ENCODE measurements at regions not wholly inside any gene's neighbourhood (a gene's known extent, or its start where the extent isn't known, plus 50 kb on each side); places are given as distances from the start of the nearest gene placed in this dataset.

- BruUV-seq (replicated peaks), result no TSS peak
- DNase-seq (ENCODE audit: low read depth, low spot score) (no peak), ATAC-seq (no peak)
- no peaks in the 10 kb centered on the region for H3K36me3 ChIP-seq (ENCODE audit: control insufficient read depth in 1 of 2, insufficient read depth in 2 of 2, low read length in 2 of 2)
- POLR2A ChIA-PET, result no interaction called here
- H2AFZ ChIP-seq (ENCODE audit: low read depth, low read length, poor library complexity, severe bottlenecking), result no peak overlapping the region
- no peak overlapping the region for H3K4me2 ChIP-seq (ENCODE audit: low read length)
- peaks cover 29% of the 10 kb centered on the region for H3K27me3 ChIP-seq (ENCODE audit: insufficient read depth, low read length)
- intact Hi-C loops (cut with micrococcal nuclease), result no loop called here
- no peak overlapping the region for H3K27ac ChIP-seq (ENCODE audit: low read depth, low read length)
- no peaks in the 10 kb centered on the region for H3K9me3 ChIP-seq (ENCODE audit: control insufficient read depth in 1 of 2, insufficient read depth in 1 of 2, low read depth in 1 of 2, low read length in 2 of 2)
- no peak overlapping the region for H3K9ac ChIP-seq (ENCODE audit: low read length)
- no peaks in the 10 kb centered on the region for H4K20me1 ChIP-seq (ENCODE audit: insufficient read depth)
- CTCF ChIA-PET, result no interaction called here
- RAD21 ChIA-PET (ENCODE audit: low non-redundant PET in 1 of 2, low total read pairs in 2 of 2, uncharacterized antibody in 2 of 2, unreplicated experiment in 2 of 2), result no interaction called here
- TF ChIP-seq, protein P1, sequence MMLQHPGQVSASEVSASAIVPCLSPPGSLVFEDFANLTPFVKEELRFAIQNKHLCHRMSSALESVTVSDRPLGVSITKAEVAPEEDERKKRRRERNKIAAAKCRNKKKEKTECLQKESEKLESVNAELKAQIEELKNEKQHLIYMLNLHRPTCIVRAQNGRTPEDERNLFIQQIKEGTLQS (IDR thresholded peaks at IDR 0.05), result no peak
- TF ChIP-seq SRF (IDR thresholded peaks at IDR 0.05; ENCODE audit: low read depth), result no peak
- no peaks in the 10 kb centered on the region for H3K9me2 ChIP-seq (ENCODE audit: insufficient read depth)
- H3K79me2 ChIP-seq (ENCODE audit: insufficient read depth, low read length), result no peaks in the 10 kb centered on the region
- H3K4me3 ChIP-seq (replicated peaks in 1 of 2; ENCODE audit: low read depth in 1 of 2, low read length in 2 of 2), result no peak overlapping the region
- no peaks in the 10 kb centered on the region for H3K4me1 ChIP-seq (ENCODE audit: control insufficient read depth in 1 of 2, insufficient read depth in 2 of 2, low read length in 2 of 2)
These were observed 428.3 kb downstream of the GADD45G start for GRCh38 chr9:90033028-90033650.

- Histone ChIP-seq H3K27ac (ENCODE audit: low read depth, low read length) (no peak overlapping the region), H3K4me3 (replicated peaks in 1 of 2; ENCODE audit: low read depth in 1 of 2, low read length in 2 of 2) (no peak overlapping the region), H3K9me2 (ENCODE audit: insufficient read depth) (no peaks in the 10 kb centered on the region), H3K4me1 (ENCODE audit: control insufficient read depth in 1 of 2, insufficient read depth in 2 of 2, low read length in 2 of 2) (no peaks in the 10 kb centered on the region), H3K79me2 (ENCODE audit: insufficient read depth, low read length) (no peaks in the 10 kb centered on the region), H3K9me3 (ENCODE audit: control insufficient read depth in 1 of 2, insufficient read depth in 1 of 2, low read depth in 1 of 2, low read length in 2 of 2) (no peaks in the 10 kb centered on the region), H3K36me3 (ENCODE audit: control insufficient read depth in 1 of 2, insufficient read depth in 2 of 2, low read length in 2 of 2) (no peaks in the 10 kb centered on the region), H3K4me2 (ENCODE audit: low read length) (no peak overlapping the region), H3K9ac (ENCODE audit: low read length) (no peak overlapping the region), H3K27me3 (ENCODE audit: insufficient read depth, low read length) (peaks cover 24% of the 10 kb centered on the region; the same call in 1 of the 2 replicates), H2AFZ (ENCODE audit: low read depth, low read length, poor library complexity, severe bottlenecking) (no peak overlapping the region), H4K20me1 (ENCODE audit: insufficient read depth) (no peaks in the 10 kb centered on the region)
- no peak for DNase-seq (ENCODE audit: low read depth, low spot score)
- intact Hi-C loops (cut with micrococcal nuclease), result no loop called here
- no peak for ATAC-seq
- CTCF ChIA-PET, result no interaction called here
- no TSS peak for BruUV-seq (replicated peaks)
- RAD21 ChIA-PET (ENCODE audit: low non-redundant PET in 1 of 2, low total read pairs in 2 of 2, uncharacterized antibody in 2 of 2, unreplicated experiment in 2 of 2), result no interaction called here
- POLR2A ChIA-PET, result no interaction called here
- TF ChIP-seq EZH2 (IDR thresholded peaks at IDR 0.05), result no peak
- TF ChIP-seq ZBTB33 (IDR thresholded peaks at IDR 0.05; ENCODE audit: extremely low read depth, insufficient replicate concordance, low read length), result no peak
- TF ChIP-seq JUND (IDR thresholded peaks at IDR 0.05), result no peak
- no peak for TF ChIP-seq SIN3A (IDR thresholded peaks at IDR 0.05; ENCODE audit: low read depth)
- TF ChIP-seq SRF (IDR thresholded peaks at IDR 0.05; ENCODE audit: low read depth), result no peak
- no peak for TF ChIP-seq EGR1 (IDR thresholded peaks at IDR 0.05; ENCODE audit: low read depth)
- TF ChIP-seq FOSL1 (IDR thresholded peaks at IDR 0.05; ENCODE audit: low read depth), result no peak
- TF ChIP-seq, protein P2, sequence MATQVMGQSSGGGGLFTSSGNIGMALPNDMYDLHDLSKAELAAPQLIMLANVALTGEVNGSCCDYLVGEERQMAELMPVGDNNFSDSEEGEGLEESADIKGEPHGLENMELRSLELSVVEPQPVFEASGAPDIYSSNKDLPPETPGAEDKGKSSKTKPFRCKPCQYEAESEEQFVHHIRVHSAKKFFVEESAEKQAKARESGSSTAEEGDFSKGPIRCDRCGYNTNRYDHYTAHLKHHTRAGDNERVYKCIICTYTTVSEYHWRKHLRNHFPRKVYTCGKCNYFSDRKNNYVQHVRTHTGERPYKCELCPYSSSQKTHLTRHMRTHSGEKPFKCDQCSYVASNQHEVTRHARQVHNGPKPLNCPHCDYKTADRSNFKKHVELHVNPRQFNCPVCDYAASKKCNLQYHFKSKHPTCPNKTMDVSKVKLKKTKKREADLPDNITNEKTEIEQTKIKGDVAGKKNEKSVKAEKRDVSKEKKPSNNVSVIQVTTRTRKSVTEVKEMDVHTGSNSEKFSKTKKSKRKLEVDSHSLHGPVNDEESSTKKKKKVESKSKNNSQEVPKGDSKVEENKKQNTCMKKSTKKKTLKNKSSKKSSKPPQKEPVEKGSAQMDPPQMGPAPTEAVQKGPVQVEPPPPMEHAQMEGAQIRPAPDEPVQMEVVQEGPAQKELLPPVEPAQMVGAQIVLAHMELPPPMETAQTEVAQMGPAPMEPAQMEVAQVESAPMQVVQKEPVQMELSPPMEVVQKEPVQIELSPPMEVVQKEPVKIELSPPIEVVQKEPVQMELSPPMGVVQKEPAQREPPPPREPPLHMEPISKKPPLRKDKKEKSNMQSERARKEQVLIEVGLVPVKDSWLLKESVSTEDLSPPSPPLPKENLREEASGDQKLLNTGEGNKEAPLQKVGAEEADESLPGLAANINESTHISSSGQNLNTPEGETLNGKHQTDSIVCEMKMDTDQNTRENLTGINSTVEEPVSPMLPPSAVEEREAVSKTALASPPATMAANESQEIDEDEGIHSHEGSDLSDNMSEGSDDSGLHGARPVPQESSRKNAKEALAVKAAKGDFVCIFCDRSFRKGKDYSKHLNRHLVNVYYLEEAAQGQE (IDR thresholded peaks at IDR 0.05; ENCODE audit: low read depth), result no peak
- no peak for TF ChIP-seq MAX (IDR thresholded peaks at IDR 0.05)
- no peak for TF ChIP-seq ZFX (IDR thresholded peaks at IDR 0.05)
- TF ChIP-seq POLR2AphosphoS5 (IDR thresholded peaks at IDR 0.05; ENCODE audit: low read depth, low read length), result no peak
- no peak for TF ChIP-seq TCF7L2 (IDR thresholded peaks at IDR 0.05; ENCODE audit: borderline replicate concordance, extremely low read depth, insufficient read depth, insufficient read length)
- TF ChIP-seq EZH2phosphoT487 (IDR thresholded peaks at IDR 0.05; ENCODE audit: borderline replicate concordance), result no peak
- no peak for TF ChIP-seq POLR2A (IDR thresholded peaks at IDR 0.05; ENCODE audit: borderline replicate concordance, extremely low read depth, insufficient read depth, insufficient read length)
- no peak for TF ChIP-seq YY1 (IDR thresholded peaks at IDR 0.05; ENCODE audit: extremely low read depth, insufficient replicate concordance, low read depth, low read length)
These were observed 429.3 kb downstream of the GADD45G start for GRCh38 chr9:90034071-90034470.
